HG03432 (cell line): ENCODE measurements at regions not wholly inside any gene's neighbourhood (a gene's known extent, or its start where the extent isn't known, plus 50 kb on each side); places are given as distances from the start of the nearest gene placed in this dataset.
"Not testable (repeated sequence)": the region's sequence is repeated elsewhere in the genome, so short reads cannot be mapped to it uniquely, and the experiment has no call there.

ENCODE experiments used
- ATAC-seq: cut with Tn5 transposase; IDR thresholded peaks from one replicate; pipeline ENCODE4 v1.9.1; 2021; ENCODE audit warnings: mild to moderate bottlenecking, moderate library complexity; ENCODE audit not compliant: unreplicated experiment

DNA sequence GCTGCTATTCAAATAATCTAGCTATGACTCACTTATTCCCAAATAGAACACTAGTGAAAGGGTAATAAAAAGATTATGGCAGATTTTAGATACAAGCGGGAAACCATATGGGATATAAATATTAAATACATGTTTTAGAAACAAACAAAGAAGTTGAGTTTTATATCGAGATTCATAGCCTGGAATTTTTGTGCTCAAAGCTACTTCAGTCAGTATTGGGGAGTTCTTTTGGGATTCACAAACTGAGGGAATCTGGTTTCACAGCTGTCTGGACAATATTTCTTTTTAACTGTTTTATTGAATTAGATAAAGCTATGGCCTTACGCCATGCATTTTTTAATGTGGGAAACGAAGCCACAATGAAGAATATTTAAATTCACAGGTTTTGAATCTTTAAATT, 257.1 kb upstream of the PCDH20 start:
- ATAC-seq: no peak

DNA sequence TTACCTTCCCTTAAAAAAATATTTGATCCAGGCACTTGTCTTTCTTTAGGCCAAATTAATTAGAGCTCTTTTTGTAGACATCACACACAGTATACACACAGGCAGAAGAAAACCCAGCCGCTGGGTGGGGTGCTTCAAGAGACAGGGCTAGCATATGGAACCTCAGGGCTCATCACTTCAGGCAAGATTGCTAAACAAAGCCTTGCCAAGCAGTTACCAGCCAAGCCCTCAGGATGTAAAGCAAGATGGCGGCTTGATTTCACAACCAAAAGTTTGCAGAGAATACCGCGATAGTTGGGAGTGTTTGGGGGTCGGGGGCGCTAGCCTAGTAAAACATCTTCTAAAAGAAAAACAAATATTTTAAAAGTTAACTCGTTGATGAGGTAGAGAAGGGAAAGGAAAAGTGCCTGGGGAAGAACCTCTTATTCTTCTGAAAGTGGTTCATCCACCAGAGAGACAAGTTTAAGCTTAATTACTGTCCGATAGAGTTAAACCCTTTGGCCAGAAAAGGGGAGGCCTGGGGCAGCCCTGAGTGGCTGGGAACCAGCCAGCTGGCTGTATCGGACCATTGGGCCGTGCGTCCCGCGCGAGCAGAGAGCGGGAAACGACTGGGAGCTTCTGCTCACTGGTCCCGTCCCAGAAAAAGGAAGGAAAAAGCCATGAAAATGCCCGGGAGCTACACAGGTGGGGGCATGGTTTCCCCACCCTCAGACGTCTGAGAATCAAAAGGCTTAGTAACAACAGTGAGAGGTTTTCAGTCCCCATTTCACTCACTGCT, 254.9 kb upstream of the PCDH20 start:
- ATAC-seq: no peak

DNA sequence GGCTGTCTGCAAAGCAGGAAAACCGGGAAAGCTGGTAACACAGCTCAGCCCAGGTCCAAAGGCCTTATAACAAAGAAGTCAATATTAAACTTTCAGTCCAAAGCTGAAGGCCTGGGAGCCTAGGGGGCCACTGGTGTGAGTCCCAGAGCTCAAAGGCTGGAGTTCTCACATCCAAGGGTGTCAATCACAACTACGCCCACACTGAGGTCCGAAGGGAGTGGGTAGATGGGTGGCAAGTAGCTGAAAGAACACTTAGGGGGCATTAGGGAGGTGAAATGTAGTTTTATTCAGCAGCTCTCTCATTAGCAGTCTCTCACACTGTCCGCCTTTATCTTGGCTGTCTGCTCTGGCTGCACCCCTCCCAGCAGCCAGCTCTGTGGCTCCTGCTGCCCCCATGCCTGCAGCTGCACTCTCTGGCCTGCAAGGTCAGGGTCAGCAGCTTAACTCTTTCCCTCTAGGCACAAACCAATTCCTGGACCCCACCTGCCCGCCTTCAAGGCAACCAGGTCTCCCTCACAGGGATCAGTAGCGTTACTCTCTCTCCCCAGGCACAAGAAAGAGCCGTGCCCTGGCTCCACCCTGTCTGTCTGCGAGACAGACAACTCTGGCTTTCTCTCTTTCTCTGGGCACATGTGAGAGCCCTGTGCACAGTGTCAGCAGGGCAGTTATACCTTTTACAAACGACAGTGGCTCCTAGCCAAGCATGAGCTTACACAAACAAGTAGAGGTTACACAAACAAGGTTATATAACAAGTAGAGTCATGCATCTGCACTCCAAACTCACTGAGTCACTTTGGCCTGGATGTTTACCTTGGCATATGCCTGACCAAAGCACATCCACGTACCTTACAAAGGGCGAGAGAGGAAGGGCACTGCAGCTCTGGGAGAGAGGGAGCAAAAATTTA, 249.4 kb upstream of the PCDH20 start:
- ATAC-seq: no peak

GRCh38 chr13:61654481-61654880, 238.8 kb upstream of the PCDH20 start:
- no peak for ATAC-seq

- ATAC-seq: no peak
Measured at GRCh38 chr13:61648547-61648946, 232.9 kb upstream of the PCDH20 start.

DNA sequence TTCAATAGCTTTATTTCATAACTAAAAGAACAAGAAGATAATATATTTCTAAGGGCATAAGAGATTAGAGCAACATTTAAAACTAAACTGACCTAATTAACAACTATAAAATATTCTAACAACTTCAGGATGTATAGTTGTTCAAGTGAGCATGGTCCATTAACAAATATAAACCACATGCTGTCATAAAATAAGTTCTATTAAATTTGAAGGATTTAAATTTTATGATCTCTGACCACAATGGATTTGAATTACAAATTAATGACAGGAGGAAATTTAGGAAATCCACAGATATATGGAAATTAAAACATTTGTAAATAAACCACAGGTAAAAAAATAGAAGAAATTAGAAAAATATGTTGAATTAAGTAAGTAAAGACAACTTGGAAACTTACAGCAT, 196.5 kb upstream of the PCDH20 start:
- no peak for ATAC-seq

DNA sequence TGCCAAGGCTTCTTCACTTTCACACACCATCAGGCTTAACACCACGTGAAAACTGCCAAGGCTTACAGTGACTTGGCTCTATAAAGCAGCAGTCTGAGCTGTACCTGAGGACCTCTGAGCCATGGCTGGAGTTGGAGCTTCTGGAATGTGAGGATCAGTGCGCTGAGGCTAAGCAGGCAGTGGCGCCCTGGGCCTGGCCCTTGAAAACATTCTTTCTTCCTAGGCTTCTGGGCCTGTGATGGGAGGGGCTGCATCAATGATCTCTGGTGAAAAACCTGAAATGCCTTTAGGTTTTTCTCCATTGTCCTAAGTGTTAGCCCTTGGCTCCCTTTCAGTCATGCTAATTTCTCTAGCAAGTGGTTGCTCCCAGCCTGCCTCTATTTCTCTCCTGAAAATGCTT, 192.5 kb upstream of the PCDH20 start:
- ATAC-seq: no peak

GRCh38 chr13:61600360-61601033, 184.8 kb upstream of the PCDH20 start:
- ATAC-seq: no peak

GRCh38 chr13:61592489-61592888, 176.8 kb upstream of the PCDH20 start:
- ATAC-seq: no peak

- no peak for ATAC-seq
Measured at GRCh38 chr13:61575973-61576372, 160.3 kb upstream of the PCDH20 start.

DNA sequence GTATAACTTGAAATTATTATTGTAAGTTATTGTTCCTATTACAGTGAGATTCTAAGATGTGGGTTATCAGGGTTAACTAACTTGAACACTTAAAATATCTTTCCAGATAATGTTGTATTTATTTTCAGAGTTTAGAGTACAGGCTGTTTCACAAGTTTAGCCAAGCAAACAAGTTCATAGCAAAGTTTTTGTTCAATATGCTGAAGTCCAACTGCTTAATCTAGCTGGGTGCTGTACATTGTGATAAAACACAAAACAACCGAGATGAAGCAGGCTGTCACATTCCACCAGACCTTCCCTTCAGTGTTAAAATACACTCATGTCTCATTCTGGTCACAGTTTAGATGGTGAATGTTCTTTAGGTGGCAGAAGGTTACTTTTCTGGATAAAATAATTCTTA, 148.0 kb upstream of the PCDH20 start:
- no peak for ATAC-seq

DNA sequence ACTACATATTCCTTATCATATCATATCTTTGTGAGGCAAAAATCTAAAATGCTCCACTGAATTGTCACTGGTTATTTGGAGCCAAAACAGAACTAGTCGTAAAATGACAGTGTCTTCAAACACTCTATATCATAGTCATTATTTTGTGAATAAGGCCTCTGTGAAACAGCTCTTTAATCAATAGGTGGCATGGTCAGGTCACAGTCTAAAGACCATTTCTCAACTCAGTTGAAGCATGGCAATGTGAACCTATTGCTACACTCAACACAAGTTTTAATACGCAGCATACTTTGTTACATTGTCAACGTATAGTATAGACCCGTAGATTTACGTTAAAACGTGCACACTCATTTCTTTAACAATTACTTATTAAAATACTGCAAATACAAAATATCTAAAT, 131.3 kb upstream of the PCDH20 start:
- no peak for ATAC-seq

DNA sequence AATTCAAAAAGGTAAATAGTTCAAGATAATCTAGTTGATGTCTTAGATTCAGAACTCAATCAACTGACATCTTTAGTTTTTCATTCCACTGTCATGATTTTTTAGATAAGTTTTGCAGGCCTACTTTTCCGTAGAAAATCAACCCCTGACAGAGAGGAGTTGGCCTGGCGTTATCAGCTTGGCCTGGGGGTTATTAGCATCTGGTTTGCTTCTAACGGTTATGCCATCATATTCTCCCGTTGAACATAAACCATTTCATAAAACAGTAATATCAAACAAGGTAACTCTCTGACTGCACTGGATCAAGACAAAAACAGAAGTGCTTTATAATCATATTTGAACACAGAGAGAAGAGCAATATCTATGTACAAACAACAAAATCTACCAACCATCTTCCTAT, 130.8 kb upstream of the PCDH20 start:
- ATAC-seq: no peak

DNA sequence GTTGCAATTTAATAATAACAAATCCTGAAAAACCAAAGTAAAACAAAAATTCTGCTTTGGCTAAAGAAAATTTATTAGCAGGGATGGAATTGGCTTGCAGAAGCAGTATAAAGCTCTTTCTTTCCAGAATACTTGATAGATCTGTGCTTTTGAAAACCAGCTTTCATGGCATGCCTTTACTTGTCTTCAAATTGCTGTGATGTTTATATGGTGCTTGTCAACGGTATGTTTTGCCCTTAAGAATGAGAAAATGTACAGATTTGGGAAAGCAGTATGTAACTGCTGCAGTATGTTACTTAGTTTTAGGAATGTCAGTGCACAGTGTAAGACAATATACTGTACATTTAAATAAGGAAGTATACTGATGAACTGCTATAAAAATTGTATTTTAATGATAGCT, 120.8 kb upstream of the PCDH20 start:
- no peak for ATAC-seq

GRCh38 chr13:61531383-61532065, 115.9 kb upstream of the PCDH20 start:
- ATAC-seq: peak; percentile 65

DNA sequence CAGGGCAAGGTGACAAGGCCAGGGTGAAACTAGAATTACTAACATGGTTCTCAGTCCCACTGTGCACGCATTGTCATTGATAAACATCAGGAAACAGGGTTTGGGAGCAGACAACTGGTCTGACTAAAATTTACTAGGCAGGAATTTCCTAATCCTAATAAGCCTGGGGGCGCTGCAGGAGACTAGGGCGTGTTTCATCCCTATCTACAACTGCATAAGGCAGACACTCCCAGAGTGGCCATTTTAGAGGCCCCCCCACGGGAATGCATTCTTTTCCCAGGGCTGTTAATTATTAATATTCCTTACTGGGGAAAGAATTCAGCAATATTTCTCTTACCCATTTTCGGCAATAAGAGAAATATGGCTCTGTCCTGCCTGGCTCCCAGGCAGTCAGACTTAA, 103.6 kb upstream of the PCDH20 start:
- not testable (repeated sequence) for ATAC-seq

GRCh38 chr13:61508936-61509335, 93.3 kb upstream of the PCDH20 start:
- ATAC-seq: no peak

- ATAC-seq: no peak
Measured at GRCh38 chr13:61500176-61500575, 84.5 kb upstream of the PCDH20 start.

DNA sequence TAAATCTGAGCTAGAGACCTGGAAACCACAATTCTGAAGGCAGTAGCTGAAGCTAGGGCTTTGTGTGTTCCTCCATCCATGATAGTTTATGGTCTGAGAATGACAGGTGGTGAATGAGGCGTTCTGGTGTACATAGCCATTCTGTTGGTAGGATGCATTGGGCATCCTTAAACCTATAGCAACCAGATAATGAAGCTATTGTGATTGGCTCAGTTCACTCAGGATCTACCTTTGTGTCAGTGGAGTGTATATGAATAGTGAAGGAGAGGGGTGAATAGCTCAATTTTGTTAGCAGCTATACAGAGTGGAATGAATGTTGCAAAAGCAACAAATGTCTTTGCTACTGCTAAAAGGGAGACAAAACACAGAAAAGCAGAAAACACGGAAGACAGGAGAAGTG, 80.0 kb upstream of the PCDH20 start:
- no peak for ATAC-seq

DNA sequence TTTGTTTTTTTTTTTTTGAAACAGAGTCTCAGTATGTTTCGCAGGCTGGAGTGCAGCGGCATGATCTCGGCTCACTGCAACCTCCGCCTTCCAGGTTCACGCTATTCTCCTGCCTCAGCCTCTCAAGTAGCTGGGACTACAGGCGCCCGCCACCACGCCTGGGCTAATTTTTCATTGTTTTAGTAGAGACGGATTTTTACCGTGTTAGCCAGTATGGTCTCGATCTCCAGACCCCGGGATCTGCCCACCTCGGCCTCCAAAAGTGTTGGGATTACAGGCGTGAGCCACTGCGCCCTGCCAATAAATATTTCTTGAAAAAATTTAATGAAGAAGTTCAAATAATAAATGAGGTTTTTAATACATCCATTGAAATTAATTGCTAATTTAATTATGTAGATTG, 77.9 kb upstream of the PCDH20 start:
- not testable (repeated sequence) for ATAC-seq

GRCh38 chr13:61486496-61486895, 70.8 kb upstream of the PCDH20 start:
- ATAC-seq: no peak
